Epithelial cell of esophagus (primary cell): ENCODE measurements at regions not wholly inside any gene's neighbourhood (a gene's known extent, or its start where the extent isn't known, plus 50 kb on each side); places are given as distances from the start of the nearest gene placed in this dataset.

Experiments
- DNase-seq: peaks from one replicate; pipeline ENCODE4 v3.0.0; 2010; ENCODE audit warnings: low read depth
- H3K4me3 ChIP-seq: 2 replicates; pipeline ENCODE4 v1.5.1; 2011; ENCODE audit warnings: mild to moderate bottlenecking, low read length, control low read depth
- TF ChIP-seq, protein P1 (sequence below): IDR thresholded peaks from 2 replicates; pipeline ENCODE4 v1.5.1; 2011; ENCODE audit warnings: low read depth, mild to moderate bottlenecking, low read length, control low read depth, inconsistent platforms; ENCODE audit not compliant: insufficient read depth; ENCODE audit errors: missing control alignments

DNA sequence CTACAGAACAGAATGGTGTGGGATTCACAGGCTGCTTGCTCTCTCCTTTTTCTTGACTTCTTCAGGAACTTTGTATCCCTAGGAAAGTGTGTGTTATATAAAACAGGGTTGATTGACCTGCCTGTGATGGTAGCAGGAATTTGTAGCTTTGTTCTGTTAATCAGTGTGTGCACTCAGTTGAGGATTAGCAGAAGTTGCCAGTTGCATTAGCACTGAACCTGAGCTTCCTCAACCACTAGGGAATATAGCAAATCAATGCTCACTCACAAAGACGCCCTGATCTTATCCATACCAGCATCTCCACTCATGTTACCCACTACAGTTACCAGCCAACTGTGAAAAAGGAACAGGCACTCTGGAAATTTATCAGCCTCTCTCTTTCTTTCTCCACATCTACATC, 319.1 kb upstream of the EMCN start:
- no peak for DNase-seq
- TF ChIP-seq, protein P1, sequence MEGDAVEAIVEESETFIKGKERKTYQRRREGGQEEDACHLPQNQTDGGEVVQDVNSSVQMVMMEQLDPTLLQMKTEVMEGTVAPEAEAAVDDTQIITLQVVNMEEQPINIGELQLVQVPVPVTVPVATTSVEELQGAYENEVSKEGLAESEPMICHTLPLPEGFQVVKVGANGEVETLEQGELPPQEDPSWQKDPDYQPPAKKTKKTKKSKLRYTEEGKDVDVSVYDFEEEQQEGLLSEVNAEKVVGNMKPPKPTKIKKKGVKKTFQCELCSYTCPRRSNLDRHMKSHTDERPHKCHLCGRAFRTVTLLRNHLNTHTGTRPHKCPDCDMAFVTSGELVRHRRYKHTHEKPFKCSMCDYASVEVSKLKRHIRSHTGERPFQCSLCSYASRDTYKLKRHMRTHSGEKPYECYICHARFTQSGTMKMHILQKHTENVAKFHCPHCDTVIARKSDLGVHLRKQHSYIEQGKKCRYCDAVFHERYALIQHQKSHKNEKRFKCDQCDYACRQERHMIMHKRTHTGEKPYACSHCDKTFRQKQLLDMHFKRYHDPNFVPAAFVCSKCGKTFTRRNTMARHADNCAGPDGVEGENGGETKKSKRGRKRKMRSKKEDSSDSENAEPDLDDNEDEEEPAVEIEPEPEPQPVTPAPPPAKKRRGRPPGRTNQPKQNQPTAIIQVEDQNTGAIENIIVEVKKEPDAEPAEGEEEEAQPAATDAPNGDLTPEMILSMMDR: no peak
- H3K4me3 ChIP-seq: no peak overlapping the region

DNA sequence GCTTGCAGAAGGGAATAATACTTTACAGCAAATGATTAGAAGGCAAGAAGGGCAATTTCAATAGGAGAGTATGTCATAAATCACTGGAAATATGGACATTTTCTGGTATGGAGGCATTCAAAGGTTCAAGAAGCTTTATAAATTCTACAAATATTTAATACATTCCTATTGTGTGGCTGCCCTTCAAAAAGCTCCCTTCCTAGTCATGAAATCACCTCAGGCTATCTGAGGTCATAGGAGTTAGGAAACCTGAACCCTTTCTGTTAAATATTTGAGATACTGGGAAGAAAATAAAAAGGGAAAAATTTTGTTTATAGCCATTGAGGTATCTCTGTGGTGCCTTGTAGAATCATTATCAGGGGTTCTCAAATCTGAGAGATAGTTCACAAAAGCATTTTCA, 316.8 kb upstream of the EMCN start:
- DNase-seq: peak; percentile 42
- no peak overlapping the region for H3K4me3 ChIP-seq
- TF ChIP-seq, protein P1: no peak

DNA sequence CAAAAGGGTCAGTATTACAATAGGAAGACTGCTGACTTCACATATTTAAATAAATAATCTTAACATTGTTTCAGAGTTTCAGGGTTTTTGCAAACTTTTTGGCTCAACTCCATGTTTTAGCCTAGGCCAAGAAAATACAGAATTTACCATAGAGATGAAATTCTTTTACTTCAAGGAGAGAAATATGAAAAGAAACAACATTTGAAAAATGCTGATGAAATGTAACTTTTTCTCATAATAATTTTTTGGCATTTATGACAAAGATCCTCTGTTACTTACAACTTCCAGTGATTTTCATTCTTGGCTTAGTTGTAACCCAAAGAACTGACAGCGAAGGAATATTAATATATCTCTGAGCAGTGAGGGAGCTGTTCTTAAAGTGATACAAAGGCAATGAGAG, 316.1 kb upstream of the EMCN start:
- TF ChIP-seq, protein P1: no peak
- H3K4me3 ChIP-seq: no peak overlapping the region
- DNase-seq: no peak

DNA sequence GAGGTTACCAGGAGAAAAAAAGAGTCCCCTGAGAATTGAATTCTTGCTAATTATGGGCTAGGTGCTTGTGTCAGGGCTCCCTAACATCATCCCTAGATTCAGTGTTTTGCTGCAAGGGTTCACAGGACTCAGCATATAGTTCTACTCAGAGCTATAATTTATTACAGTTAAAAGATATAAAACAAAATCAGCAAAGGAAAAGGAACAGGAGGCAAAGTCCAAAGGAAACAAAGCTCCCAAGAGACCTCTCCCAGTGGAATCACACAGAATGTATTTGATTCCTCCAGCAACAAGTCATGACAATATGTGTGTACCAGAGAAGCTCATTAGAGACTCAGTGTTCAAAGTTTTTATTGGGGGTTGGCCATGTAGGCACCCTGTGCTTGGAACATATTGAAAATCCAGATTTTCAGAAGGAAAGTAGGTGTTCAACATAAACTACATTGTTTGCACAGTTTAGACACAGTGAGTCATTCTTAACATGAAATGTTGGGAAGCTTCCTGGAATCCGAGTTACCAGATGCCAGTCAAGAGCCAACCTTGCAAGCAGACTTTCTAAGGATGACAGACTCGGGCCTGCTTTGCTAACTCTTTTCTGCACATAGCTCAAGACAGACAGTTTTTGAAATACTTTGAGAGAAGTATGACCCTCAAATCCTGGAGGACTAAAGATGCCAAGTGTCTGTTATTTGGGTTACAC, 311.3 kb upstream of the EMCN start:
- DNase-seq: peak; percentile 68
- TF ChIP-seq, protein P1: no peak
- no peak overlapping the region for H3K4me3 ChIP-seq

DNA sequence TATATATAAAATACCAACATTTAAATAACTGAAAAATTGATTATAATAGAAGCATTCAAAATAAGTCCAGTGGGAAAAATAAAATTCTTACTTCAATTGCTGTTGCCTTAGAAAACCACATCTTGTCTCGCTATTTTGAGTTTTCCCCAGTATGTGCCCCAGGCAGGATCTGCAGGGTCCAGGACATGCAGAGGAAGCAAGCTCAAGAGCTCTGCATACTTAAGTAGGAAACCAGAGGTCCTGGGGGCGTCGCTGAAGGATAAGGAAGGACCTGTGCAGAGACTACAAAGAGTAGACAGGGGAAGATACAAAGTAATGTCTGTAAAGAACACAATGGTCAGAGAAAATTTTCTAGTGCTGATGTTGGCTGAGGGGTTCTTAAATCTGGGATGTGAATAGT, 310.5 kb upstream of the EMCN start:
- TF ChIP-seq, protein P1: no peak
- no peak for DNase-seq
- H3K4me3 ChIP-seq: no peak overlapping the region

DNA sequence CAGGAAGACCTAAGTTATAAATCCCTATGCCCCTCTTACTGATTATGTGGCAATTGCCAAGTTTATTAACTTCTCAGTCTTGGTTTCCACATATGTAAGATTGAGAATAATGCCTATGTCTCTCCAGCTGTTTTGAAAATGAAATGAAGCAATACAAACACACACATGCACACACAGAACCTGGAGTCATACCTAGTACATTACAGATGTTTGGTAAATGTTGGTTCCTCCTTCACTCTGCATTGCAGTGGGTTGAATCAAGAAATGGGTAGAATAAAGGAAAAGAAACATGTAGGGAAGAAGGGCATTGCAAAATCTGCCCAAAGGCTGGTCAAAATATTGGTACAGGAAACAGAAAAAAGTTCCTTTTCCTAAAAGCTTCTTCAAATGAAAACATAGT, 309.9 kb upstream of the EMCN start:
- no peak overlapping the region for H3K4me3 ChIP-seq
- no peak for DNase-seq
- TF ChIP-seq, protein P1: no peak
